Loucy (cell line): ENCODE measurements at regions not wholly inside any gene's neighbourhood (a gene's known extent, or its start where the extent isn't known, plus 50 kb on each side); places are given as distances from the start of the nearest gene placed in this dataset.

ENCODE experiments used
- CTCF ChIP-seq: fragments of 200-600 bp; sonication (generic); conservative IDR thresholded peaks from 2 replicates; pipeline ENCODE4 v1.5.1; 2014; ENCODE audit warnings: mild to moderate bottlenecking, antibody characterized with exemption, low read length
- EZH2phosphoT487 ChIP-seq: fragments of 200-600 bp; IDR thresholded peaks from 2 replicates; pipeline ENCODE4 v1.6.1; 2018; ENCODE audit warnings: antibody characterized with exemption, mild to moderate bottlenecking, moderate library complexity, borderline replicate concordance

GRCh38 chr18:53906681-53907080 is 317.8 kb downstream of the MBD2 start:
- TF ChIP-seq CTCF (no peak), EZH2phosphoT487 (no peak)
